Neutrophil (primary cell): ENCODE measurements at regions not wholly inside any gene's neighbourhood (a gene's known extent, or its start where the extent isn't known, plus 50 kb on each side); places are given as distances from the start of the nearest gene placed in this dataset.

Experiments used
- H3K27ac ChIP-seq: fragments of 200-600 bp; sonication (generic); 2 replicates; pipeline ENCODE4 v1.5.1; 2016; ENCODE audit warnings: mild to moderate bottlenecking, moderate library complexity
- H3K27me3 ChIP-seq: fragments of 200-600 bp; sonication (generic); 2 replicates; pipeline ENCODE4 v1.6.0; 2016; ENCODE audit warnings: mild to moderate bottlenecking
- H3K36me3 ChIP-seq: fragments of 200-600 bp; sonication (generic); 2 replicates; pipeline ENCODE4 v1.5.1; 2017
- H3K4me1 ChIP-seq, 2 experiments: fragments of 200-600 bp in 1 of 2; sonication (generic) in 1 of 2; 1 replicate in 1 of 2; 2 replicates in 1 of 2; pipeline versions ENCODE4 v1.5.1 to v1.6.1; 2013 to 2016; ENCODE audit warnings: low read depth in 1 of 2, low read length in 1 of 2, mild to moderate bottlenecking in 1 of 2, moderate library complexity in 1 of 2; ENCODE audit not compliant: control insufficient read depth in 1 of 2, insufficient read depth in 1 of 2
- H3K4me3 ChIP-seq, 2 experiments: fragments of 200-600 bp in 1 of 2; sonication (generic) in 1 of 2; 1 replicate in 1 of 2; 2 replicates in 1 of 2; pipeline ENCODE4 v1.5.1; 2013 to 2016; ENCODE audit warnings: low read depth in 1 of 2, low read length in 1 of 2, mild to moderate bottlenecking in 1 of 2, moderate library complexity in 1 of 2
- H3K9me3 ChIP-seq: fragments of 200-600 bp; sonication (generic); 2 replicates; pipeline ENCODE4 v1.5.1; 2016
- TF ChIP-seq, protein P1 (sequence below): fragments of 200-600 bp; sonication (generic); IDR thresholded peaks from 2 replicates; pipeline ENCODE4 v1.5.1; 2016; ENCODE audit warnings: antibody characterized with exemption

DNA sequence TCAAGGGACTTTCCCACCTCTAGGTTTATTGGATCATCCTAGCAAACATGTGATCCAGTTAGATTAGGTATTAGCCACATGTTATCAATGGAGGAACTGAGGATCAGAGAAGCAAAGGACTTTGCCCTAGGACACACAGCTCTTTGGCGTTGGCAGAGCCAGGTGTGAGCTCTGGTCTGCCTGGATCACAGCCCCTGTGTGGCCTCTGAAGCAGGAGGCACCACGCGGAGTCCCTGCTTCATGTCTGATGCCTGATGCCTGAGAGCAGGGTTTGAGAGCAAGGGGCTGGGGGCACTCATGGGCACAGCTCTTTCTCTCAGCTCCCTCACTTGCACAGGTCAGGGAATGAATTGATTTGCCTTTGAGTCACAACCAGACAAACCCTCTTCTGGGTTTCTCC is 64.7 kb upstream of the CTBP2 start:
- TF ChIP-seq, protein P1, sequence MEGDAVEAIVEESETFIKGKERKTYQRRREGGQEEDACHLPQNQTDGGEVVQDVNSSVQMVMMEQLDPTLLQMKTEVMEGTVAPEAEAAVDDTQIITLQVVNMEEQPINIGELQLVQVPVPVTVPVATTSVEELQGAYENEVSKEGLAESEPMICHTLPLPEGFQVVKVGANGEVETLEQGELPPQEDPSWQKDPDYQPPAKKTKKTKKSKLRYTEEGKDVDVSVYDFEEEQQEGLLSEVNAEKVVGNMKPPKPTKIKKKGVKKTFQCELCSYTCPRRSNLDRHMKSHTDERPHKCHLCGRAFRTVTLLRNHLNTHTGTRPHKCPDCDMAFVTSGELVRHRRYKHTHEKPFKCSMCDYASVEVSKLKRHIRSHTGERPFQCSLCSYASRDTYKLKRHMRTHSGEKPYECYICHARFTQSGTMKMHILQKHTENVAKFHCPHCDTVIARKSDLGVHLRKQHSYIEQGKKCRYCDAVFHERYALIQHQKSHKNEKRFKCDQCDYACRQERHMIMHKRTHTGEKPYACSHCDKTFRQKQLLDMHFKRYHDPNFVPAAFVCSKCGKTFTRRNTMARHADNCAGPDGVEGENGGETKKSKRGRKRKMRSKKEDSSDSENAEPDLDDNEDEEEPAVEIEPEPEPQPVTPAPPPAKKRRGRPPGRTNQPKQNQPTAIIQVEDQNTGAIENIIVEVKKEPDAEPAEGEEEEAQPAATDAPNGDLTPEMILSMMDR: no peak
- H3K9me3 ChIP-seq: peaks cover 5% of the 10 kb centered on the region
- no peaks in the 10 kb centered on the region for H3K4me1 ChIP-seq
- H3K27me3 ChIP-seq: peaks cover 10% of the 10 kb centered on the region
- no peak overlapping the region for H3K4me3 ChIP-seq
- no peak overlapping the region for H3K27ac ChIP-seq
- H3K36me3 ChIP-seq: no peaks in the 10 kb centered on the region

DNA sequence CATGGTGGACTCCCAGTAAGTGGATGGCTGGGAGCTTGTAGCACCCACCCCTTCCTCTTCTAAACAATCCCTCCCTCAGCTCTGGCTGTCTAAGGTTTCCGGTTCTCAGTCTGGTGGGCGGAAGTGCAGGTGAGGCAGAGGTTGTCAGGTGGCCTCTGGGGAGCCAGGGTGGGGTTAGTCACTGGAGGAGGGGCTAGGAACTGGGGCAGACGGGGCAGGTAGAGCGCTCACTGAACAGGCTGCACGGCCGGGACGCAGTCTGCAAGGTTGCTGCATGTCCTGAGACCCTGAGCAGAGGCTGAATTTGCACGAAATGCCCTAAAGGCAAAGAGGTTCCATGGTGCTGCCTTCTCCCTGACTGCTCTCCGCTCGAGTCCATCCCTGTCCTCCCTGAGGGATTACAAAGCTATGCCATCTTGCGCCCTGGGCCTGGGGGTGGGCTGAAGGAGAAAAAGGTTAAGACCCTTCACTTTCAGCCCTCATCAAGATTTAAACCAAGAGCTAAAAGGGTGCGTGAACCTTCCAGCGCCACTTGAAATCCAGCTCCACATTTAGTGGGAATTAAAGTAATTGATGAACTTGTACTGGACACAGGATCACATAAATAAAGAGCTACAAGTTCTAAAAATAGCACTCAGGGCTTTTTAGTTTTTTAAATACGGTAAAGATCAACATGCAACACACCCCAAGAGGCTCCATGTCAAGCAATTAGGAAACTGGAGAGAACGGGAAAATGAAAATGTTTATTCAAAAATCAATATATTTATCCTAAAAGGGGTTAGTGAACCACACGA is 62.3 kb upstream of the CTBP2 start:
- Histone ChIP-seq H3K36me3 (no peaks in the 10 kb centered on the region), H3K4me3 (no peak overlapping the region), H3K9me3 (peaks cover 5% of the 10 kb centered on the region), H3K4me1 (no peaks in the 10 kb centered on the region), H3K27me3 (peaks cover 10% of the 10 kb centered on the region), H3K27ac (no peak overlapping the region)
- TF ChIP-seq, protein P1: no peak

DNA sequence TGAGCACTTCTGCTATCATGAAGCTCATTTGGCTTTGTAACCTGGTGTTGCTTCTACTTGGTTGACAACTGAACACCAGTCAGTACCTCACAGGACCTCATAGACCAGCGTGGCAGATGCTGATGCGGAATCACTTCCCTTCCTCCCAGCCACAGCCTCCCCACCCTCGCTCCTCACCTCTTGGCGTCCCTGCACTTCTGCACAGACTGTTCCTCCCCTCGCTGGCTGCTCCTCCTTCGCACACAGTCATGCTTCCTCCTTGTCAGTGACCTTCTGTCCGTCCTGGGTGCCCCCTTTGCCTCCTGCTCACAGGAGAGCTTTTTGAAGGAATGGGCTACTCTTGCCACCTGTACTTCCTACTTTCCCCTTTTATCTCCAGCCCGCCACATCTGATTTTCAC is 61.4 kb upstream of the CTBP2 start:
- H3K27ac ChIP-seq: no peak overlapping the region
- no peaks in the 10 kb centered on the region for H3K9me3 ChIP-seq
- H3K27me3 ChIP-seq: peaks cover 10% of the 10 kb centered on the region
- no peaks in the 10 kb centered on the region for H3K4me1 ChIP-seq
- no peaks in the 10 kb centered on the region for H3K36me3 ChIP-seq
- H3K4me3 ChIP-seq: no peak overlapping the region
- TF ChIP-seq, protein P1: no peak

DNA sequence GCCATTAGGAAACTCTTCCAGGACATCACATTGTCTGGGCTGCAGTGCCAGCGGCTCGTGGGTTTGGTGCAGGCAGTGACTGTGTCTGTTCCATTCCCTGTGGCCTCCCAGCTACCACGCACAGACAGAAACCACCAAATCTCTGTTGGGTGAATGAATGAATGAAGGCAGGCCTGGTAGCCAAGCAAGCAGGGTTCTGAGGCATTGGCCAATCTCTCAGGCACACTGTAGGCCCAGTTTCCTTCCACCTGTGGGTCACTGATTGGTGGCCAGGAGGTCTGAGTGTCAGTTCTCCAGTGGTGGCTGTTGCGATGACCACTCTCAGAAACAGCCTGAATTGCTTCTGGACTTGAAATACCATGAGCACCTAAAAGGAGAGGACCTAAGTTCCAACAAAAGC is 59.4 kb upstream of the CTBP2 start:
- Histone ChIP-seq H3K27ac (no peak overlapping the region), H3K4me3 (no peak overlapping the region), H3K27me3 (peaks cover 10% of the 10 kb centered on the region), H3K4me1 (no peaks in the 10 kb centered on the region), H3K36me3 (no peaks in the 10 kb centered on the region), H3K9me3 (no peaks in the 10 kb centered on the region)
- TF ChIP-seq, protein P1: no peak

DNA sequence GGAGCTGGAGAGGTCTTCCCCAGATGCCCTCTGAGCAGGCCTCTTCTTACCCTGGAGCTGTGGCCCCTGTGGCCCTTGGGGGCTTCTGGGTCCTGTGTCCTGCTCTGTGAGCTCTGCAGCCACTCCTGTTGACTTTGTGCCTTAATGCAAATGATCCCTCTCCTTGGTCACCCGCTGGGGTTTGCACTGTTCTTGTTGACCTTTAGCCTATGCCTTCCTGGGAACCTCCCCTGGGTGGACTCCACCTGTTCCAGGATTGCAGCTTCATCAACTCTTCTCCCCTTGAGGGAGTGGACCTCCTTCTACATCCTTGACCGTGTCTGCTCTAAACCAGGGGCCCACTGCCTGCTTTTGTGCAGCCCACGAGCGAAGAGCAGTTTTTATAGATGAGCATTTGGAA is 58.6 kb upstream of the CTBP2 start:
- Histone ChIP-seq H3K27me3 (peaks cover 10% of the 10 kb centered on the region), H3K4me1 (no peaks in the 10 kb centered on the region), H3K4me3 (no peak overlapping the region), H3K27ac (no peak overlapping the region), H3K36me3 (no peaks in the 10 kb centered on the region), H3K9me3 (no peaks in the 10 kb centered on the region)
- TF ChIP-seq, protein P1: no peak
